OCI-LY1 (cell line): ENCODE measurements at regions not wholly inside any gene's neighbourhood (a gene's known extent, or its start where the extent isn't known, plus 50 kb on each side); places are given as distances from the start of the nearest gene placed in this dataset.

Experiments
- H2AFZ ChIP-seq: fragments of 200-600 bp; sonication (generic), shearing (Covaris generic); 2 replicates; pipeline ENCODE4 v1.6.0; 2014; ENCODE audit warnings: antibody characterized with exemption, mild to moderate bottlenecking, low read length
- H3F3A ChIP-seq: fragments of 200-600 bp; sonication (generic), shearing (Covaris generic); 2 replicates; pipeline ENCODE4 v1.6.0; 2014; ENCODE audit warnings: mild to moderate bottlenecking, antibody characterized with exemption, low read length, moderate library complexity; ENCODE audit not compliant: insufficient read depth
- H3K27ac ChIP-seq: fragments of 200-600 bp; sonication (generic); 2 replicates; pipeline ENCODE4 v1.5.1; 2014; ENCODE audit warnings: low read length, mixed run types, mild to moderate bottlenecking, low read depth; ENCODE audit not compliant: poor library complexity, severe bottlenecking
- H3K27me3 ChIP-seq: fragments of 200-600 bp; sonication (generic); 2 replicates; pipeline ENCODE4 v1.6.0; 2014; ENCODE audit warnings: antibody characterized with exemption, mild to moderate bottlenecking, low read length, moderate library complexity; ENCODE audit not compliant: insufficient read depth
- H3K36me3 ChIP-seq: fragments of 200-600 bp; sonication (generic); 2 replicates; pipeline ENCODE4 v1.6.1; 2014; ENCODE audit warnings: mild to moderate bottlenecking, antibody characterized with exemption, low read length, moderate library complexity, mixed read lengths; ENCODE audit not compliant: insufficient read depth
- H3K4me1 ChIP-seq: fragments of 200-600 bp; sonication (generic); 2 replicates; pipeline ENCODE4 v1.5.1; 2014; ENCODE audit warnings: mild to moderate bottlenecking, low read length, moderate library complexity; ENCODE audit not compliant: insufficient read depth, severe bottlenecking
- H3K4me2 ChIP-seq: fragments of 200-600 bp; sonication (generic), shearing (Covaris generic); 2 replicates; pipeline ENCODE4 v1.6.1; 2014; ENCODE audit warnings: low read length
- H3K4me3 ChIP-seq: fragments of 200-600 bp; sonication (generic); 2 replicates; pipeline ENCODE4 v1.5.1; 2014; ENCODE audit warnings: low read length, low read depth, mild to moderate bottlenecking, mixed read lengths; ENCODE audit not compliant: poor library complexity, severe bottlenecking
- H3K79me2 ChIP-seq: fragments of 200-600 bp; shearing (Covaris generic); 2 replicates; pipeline ENCODE4 v1.6.1; 2016; ENCODE audit warnings: mixed run types, low read length, mixed read lengths; ENCODE audit not compliant: insufficient read depth
- H3K9ac ChIP-seq: fragments of 200-600 bp; sonication (generic), shearing (Covaris generic); 2 replicates; pipeline ENCODE4 v1.6.1; 2014; ENCODE audit warnings: mild to moderate bottlenecking, low read length, mixed read lengths
- H3K9me2 ChIP-seq: fragments of 200-600 bp; sonication (generic), shearing (Covaris generic); 2 replicates; pipeline ENCODE4 v1.6.1; 2014; ENCODE audit warnings: low read depth, mild to moderate bottlenecking, low read length, mixed read lengths
- H3K9me3 ChIP-seq: fragments of 200-600 bp; shearing (Covaris generic); 2 replicates; pipeline ENCODE4 v1.6.1; 2014; ENCODE audit warnings: low read length, mixed read lengths
- H4K20me1 ChIP-seq: fragments of 200-600 bp; sonication (generic), shearing (Covaris generic); 2 replicates; pipeline ENCODE4 v1.6.0; 2016; ENCODE audit warnings: mild to moderate bottlenecking, low read length; ENCODE audit not compliant: insufficient read depth
- EZH2 ChIP-seq: fragments of 200-600 bp; sonication (generic), shearing (Covaris generic); IDR thresholded peaks from 2 replicates; pipeline ENCODE4 v1.8.0; 2017; ENCODE audit warnings: borderline replicate concordance, mixed run types, mild to moderate bottlenecking, antibody characterized with exemption, low read length, moderate library complexity, mixed read lengths
- TF ChIP-seq, protein P1 (sequence below): fragments of 200-600 bp; sonication (generic), shearing (Covaris generic); IDR thresholded peaks from 2 replicates; pipeline ENCODE4 v1.5.1; 2017; ENCODE audit warnings: mild to moderate bottlenecking, antibody characterized with exemption, low read length, moderate library complexity, mixed read lengths

GRCh38 chr2:3940661-3941060 lies 237.3 kb downstream of the DCDC2C start:
- no peak overlapping the region for H3K27ac ChIP-seq
- H3K9ac ChIP-seq, result no peak overlapping the region
- no peak overlapping the region for H3K4me2 ChIP-seq
- no peaks in the 10 kb centered on the region for H3K9me3 ChIP-seq
- no peaks in the 10 kb centered on the region for H3K27me3 ChIP-seq
- no peaks in the 10 kb centered on the region for H3K79me2 ChIP-seq
- TF ChIP-seq, protein P1, sequence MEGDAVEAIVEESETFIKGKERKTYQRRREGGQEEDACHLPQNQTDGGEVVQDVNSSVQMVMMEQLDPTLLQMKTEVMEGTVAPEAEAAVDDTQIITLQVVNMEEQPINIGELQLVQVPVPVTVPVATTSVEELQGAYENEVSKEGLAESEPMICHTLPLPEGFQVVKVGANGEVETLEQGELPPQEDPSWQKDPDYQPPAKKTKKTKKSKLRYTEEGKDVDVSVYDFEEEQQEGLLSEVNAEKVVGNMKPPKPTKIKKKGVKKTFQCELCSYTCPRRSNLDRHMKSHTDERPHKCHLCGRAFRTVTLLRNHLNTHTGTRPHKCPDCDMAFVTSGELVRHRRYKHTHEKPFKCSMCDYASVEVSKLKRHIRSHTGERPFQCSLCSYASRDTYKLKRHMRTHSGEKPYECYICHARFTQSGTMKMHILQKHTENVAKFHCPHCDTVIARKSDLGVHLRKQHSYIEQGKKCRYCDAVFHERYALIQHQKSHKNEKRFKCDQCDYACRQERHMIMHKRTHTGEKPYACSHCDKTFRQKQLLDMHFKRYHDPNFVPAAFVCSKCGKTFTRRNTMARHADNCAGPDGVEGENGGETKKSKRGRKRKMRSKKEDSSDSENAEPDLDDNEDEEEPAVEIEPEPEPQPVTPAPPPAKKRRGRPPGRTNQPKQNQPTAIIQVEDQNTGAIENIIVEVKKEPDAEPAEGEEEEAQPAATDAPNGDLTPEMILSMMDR, result no peak
- no peak for TF ChIP-seq EZH2
- no peaks in the 10 kb centered on the region for H3K9me2 ChIP-seq
- H3K4me1 ChIP-seq, result no peaks in the 10 kb centered on the region
- no peak overlapping the region for H3K4me3 ChIP-seq
- H3F3A ChIP-seq, result no peaks in the 10 kb centered on the region
- H3K36me3 ChIP-seq, result no peaks in the 10 kb centered on the region
- H2AFZ ChIP-seq, result no peak overlapping the region
- no peaks in the 10 kb centered on the region for H4K20me1 ChIP-seq

DNA sequence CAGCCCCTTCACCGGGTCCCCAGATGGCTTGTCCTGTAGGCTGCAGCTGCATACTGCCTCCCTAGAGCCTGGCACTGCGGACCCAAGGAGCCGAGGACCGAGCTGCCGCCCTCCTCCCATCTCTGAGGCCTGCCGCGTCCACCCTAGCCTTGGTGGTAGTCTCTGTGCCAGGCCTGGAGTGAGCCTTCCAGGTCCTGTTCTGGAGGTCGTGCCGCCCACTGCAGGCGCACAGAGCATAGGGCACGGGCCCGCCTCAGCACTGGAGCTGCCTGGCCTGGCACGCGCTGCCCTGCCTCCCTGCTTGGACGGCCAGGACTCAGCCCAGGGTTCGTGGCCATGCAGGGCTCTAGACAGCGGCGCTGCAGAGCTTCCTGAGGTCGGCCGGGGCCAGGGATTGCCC lies 239.5 kb downstream of the DCDC2C start:
- Histone ChIP-seq H3K36me3 (no peaks in the 10 kb centered on the region), H4K20me1 (no peaks in the 10 kb centered on the region), H2AFZ (no peak overlapping the region), H3F3A (no peaks in the 10 kb centered on the region), H3K9me3 (no peaks in the 10 kb centered on the region), H3K79me2 (no peaks in the 10 kb centered on the region), H3K4me1 (no peaks in the 10 kb centered on the region), H3K4me2 (no peak overlapping the region), H3K4me3 (no peak overlapping the region), H3K27ac (no peak overlapping the region), H3K9ac (no peak overlapping the region), H3K9me2 (no peaks in the 10 kb centered on the region), H3K27me3 (no peaks in the 10 kb centered on the region)
- TF ChIP-seq, protein P1, result no peak
- no peak for TF ChIP-seq EZH2

GRCh38 chr2:3944071-3944470 lies 240.7 kb downstream of the DCDC2C start:
- H3K36me3 ChIP-seq, result no peaks in the 10 kb centered on the region
- no peaks in the 10 kb centered on the region for H3K9me3 ChIP-seq
- H3K9me2 ChIP-seq, result no peaks in the 10 kb centered on the region
- H2AFZ ChIP-seq, result no peak overlapping the region
- no peaks in the 10 kb centered on the region for H4K20me1 ChIP-seq
- no peak overlapping the region for H3K27ac ChIP-seq
- TF ChIP-seq, protein P1, result no peak
- TF ChIP-seq EZH2, result no peak
- no peak overlapping the region for H3K4me2 ChIP-seq
- H3K4me3 ChIP-seq, result no peak overlapping the region
- H3K9ac ChIP-seq, result no peak overlapping the region
- no peaks in the 10 kb centered on the region for H3F3A ChIP-seq
- H3K27me3 ChIP-seq, result no peaks in the 10 kb centered on the region
- H3K4me1 ChIP-seq, result no peaks in the 10 kb centered on the region
- no peaks in the 10 kb centered on the region for H3K79me2 ChIP-seq
